Hematopoietic multipotent progenitor cell (in vitro differentiated cells): ENCODE measurements at regions not wholly inside any gene's neighbourhood (a gene's known extent, or its start where the extent isn't known, plus 50 kb on each side); places are given as distances from the start of the nearest gene placed in this dataset.

Experiments
- DNase-seq, 3 donors: peaks; one replicate each; pipeline ENCODE4 v3.0.0-alpha.2; 2011 to 2015; ENCODE audit warnings: low read depth in 2 of 3, low spot score in 2 of 3

- DNase-seq: no peak
These were observed 179.9 kb downstream of the NPHP4 start for GRCh38 chr1:5812295-5812694.

GRCh38 chr1:5811419-5811818 lies 180.8 kb downstream of the NPHP4 start:
- no peak for DNase-seq

- DNase-seq: no peak
These were observed 181.5 kb downstream of the NPHP4 start for GRCh38 chr1:5810553-5811270.

GRCh38 chr1:5810131-5810530 lies 182.1 kb downstream of the NPHP4 start:
- DNase-seq: no peak

GRCh38 chr1:5809207-5809788 lies 182.9 kb downstream of the NPHP4 start:
- DNase-seq: no peak

- DNase-seq: no peak
These were observed 188.4 kb downstream of the NPHP4 start for GRCh38 chr1:5803851-5804250.

GRCh38 chr1:5802606-5803005 lies 189.6 kb downstream of the NPHP4 start:
- no peak for DNase-seq

- no peak for DNase-seq
These were observed 193.3 kb downstream of the NPHP4 start for GRCh38 chr1:5798904-5799303.

GRCh38 chr1:5798151-5798730 lies 194.0 kb downstream of the NPHP4 start:
- no peak for DNase-seq

- DNase-seq: no peak
These were observed 196.2 kb downstream of the NPHP4 start for GRCh38 chr1:5796028-5796427.

GRCh38 chr1:5794279-5794678 lies 197.9 kb downstream of the NPHP4 start:
- no peak for DNase-seq

GRCh38 chr1:5793516-5793915 lies 198.7 kb downstream of the NPHP4 start:
- no peak for DNase-seq

GRCh38 chr1:5781079-5781478 lies 211.1 kb downstream of the NPHP4 start:
- no peak for DNase-seq

- no peak for DNase-seq
These were observed 211.9 kb downstream of the NPHP4 start for GRCh38 chr1:5780324-5780716.

GRCh38 chr1:5779608-5780323 lies 212.5 kb downstream of the NPHP4 start:
- DNase-seq: no peak

- no peak for DNase-seq
These were observed 216.1 kb downstream of the NPHP4 start for GRCh38 chr1:5776035-5776550.

GRCh38 chr1:5774019-5774418 lies 218.2 kb downstream of the NPHP4 start:
- DNase-seq: no peak

GRCh38 chr1:5771788-5772187 lies 220.4 kb downstream of the NPHP4 start:
- no peak for DNase-seq

- peak in 2 of 3 donors; percentile 78 to 88 for DNase-seq
These were observed 221.1 kb downstream of the NPHP4 start for GRCh38 chr1:5770981-5771765.

GRCh38 chr1:5769760-5770159 lies 222.5 kb downstream of the NPHP4 start:
- no peak for DNase-seq

GRCh38 chr1:5769146-5769545 lies 223.1 kb downstream of the NPHP4 start:
- no peak for DNase-seq
